Naive thymus-derived CD4-positive, alpha-beta T cell (primary cell): ENCODE measurements at regions not wholly inside any gene's neighbourhood (a gene's known extent, or its start where the extent isn't known, plus 50 kb on each side); places are given as distances from the start of the nearest gene placed in this dataset.

Experiments
- ATAC-seq: fragments of 150-1000 bp; cut with Tn5 transposase; 2 replicates; pipeline ENCODE4 v1.10.0; 2021; ENCODE audit warnings: mild to moderate bottlenecking, moderate library complexity
- CTCF ChIA-PET: fragments of 350-600 bp; sonication (Branson Sonifier 250); formaldehyde crosslinking; loops from one replicate; lab custom pipeline; 2021; ENCODE audit warnings: antibody characterized with exemption; lab: Charles Lee
- POLR2A ChIA-PET: fragments of 350-600 bp; sonication (Branson Sonifier 250); formaldehyde crosslinking; loops from one replicate; lab custom pipeline; 2021; ENCODE audit warnings: antibody characterized with exemption, inconsistent platforms; lab: Charles Lee
- DNase-seq, 9 donors: peaks; one replicate each; pipeline versions ENCODE4 v3.0.0 to v3.0.0-alpha.2; 2020 to 2022; ENCODE audit warnings: mixed read lengths in 1 of 9
- H3K27ac ChIP-seq: one replicate; pipeline ENCODE4 v1.7.0; 2013; ENCODE audit warnings: mild to moderate bottlenecking, low read depth, low read length, moderate library complexity
- H3K27me3 ChIP-seq, 2 donors: one replicate each; pipeline ENCODE4 v1.7.0; 2013; ENCODE audit warnings: low read length in 2 of 2, mild to moderate bottlenecking in 2 of 2, moderate library complexity in 2 of 2; ENCODE audit not compliant: control insufficient read depth in 2 of 2, insufficient read depth in 2 of 2
- H3K36me3 ChIP-seq, 3 experiments: 1 replicate in 2 of 3; 2 replicates in 1 of 3; pipeline ENCODE4 v1.7.0; 2013; ENCODE audit warnings: low read length in 3 of 3, mild to moderate bottlenecking in 3 of 3, moderate library complexity in 1 of 3; ENCODE audit not compliant: insufficient read depth in 3 of 3, control insufficient read depth in 2 of 3
- H3K4me1 ChIP-seq, 2 donors: one replicate each; pipeline ENCODE4 v1.7.0; 2013; ENCODE audit warnings: low read length in 2 of 2, mild to moderate bottlenecking in 2 of 2, moderate library complexity in 1 of 2; ENCODE audit not compliant: control insufficient read depth in 2 of 2, insufficient read depth in 2 of 2
- H3K4me3 ChIP-seq: 2 replicates; pipeline ENCODE4 v1.7.0; 2013; ENCODE audit warnings: mild to moderate bottlenecking, low read length
- H3K9me3 ChIP-seq, 3 experiments: 1 replicate in 2 of 3; 2 replicates in 1 of 3; pipeline ENCODE4 v1.7.0; 2013; ENCODE audit warnings: low read length in 3 of 3; ENCODE audit not compliant: control insufficient read depth in 2 of 3
- H3K27ac Mint-ChIP-seq, 9 donors: one replicate each; pipeline ENCODE4 v1.8.0; 2020 to 2022; ENCODE audit warnings: mixed read lengths in 9 of 9, mild to moderate bottlenecking in 8 of 9, moderate library complexity in 5 of 9, inconsistent platforms in 2 of 9
- H3K27me3 Mint-ChIP-seq, 5 donors: one replicate each; pipeline ENCODE4 v1.8.0; 2021 to 2022; ENCODE audit warnings: mixed read lengths in 5 of 5, mild to moderate bottlenecking in 1 of 5
- H3K36me3 Mint-ChIP-seq, 5 donors: one replicate each; pipeline ENCODE4 v1.8.0; 2020 to 2022; ENCODE audit warnings: mixed read lengths in 5 of 5, mild to moderate bottlenecking in 3 of 5, inconsistent platforms in 1 of 5
- H3K4me1 Mint-ChIP-seq, 7 donors: one replicate each; pipeline ENCODE4 v1.8.0; 2020 to 2022; ENCODE audit warnings: mixed read lengths in 7 of 7, mild to moderate bottlenecking in 3 of 7, inconsistent platforms in 1 of 7
- H3K4me3 Mint-ChIP-seq, 10 donors: one replicate each; pipeline ENCODE4 v1.8.0; 2020 to 2022; ENCODE audit warnings: mild to moderate bottlenecking in 10 of 10, mixed read lengths in 10 of 10, moderate library complexity in 6 of 10, inconsistent platforms in 2 of 10
- H3K9me3 Mint-ChIP-seq, 11 donors: one replicate each; pipeline ENCODE4 v1.8.0; 2020 to 2022; ENCODE audit warnings: mixed read lengths in 11 of 11, mild to moderate bottlenecking in 4 of 11, inconsistent platforms in 1 of 11, moderate library complexity in 1 of 11
- intact Hi-C, 2 donors: fragments of 100-400 bp; cut with micrococcal nuclease; formaldehyde crosslinking; loops; one replicate each; pipeline ENCODE4 v1.15.1; 2023

GRCh38 chr10:43702936-43703281 is 54.2 kb upstream of the ZNF32 start:
- Histone ChIP-seq H3K27ac (no peak overlapping the region), H3K4me3 (no peak overlapping the region), H3K27me3 (no peaks in the 10 kb centered on the region), H3K9me3 (no peaks in the 10 kb centered on the region), H3K4me1 (no peaks in the 10 kb centered on the region), H3K36me3 (no peaks in the 10 kb centered on the region)
- no peak overlapping the region for H3K27ac Mint-ChIP-seq
- peaks cover 0 to 6% (median 0%) of the 10 kb centered on the region in 5 donors for H3K27me3 Mint-ChIP-seq
- no peaks in the 10 kb centered on the region for H3K36me3 Mint-ChIP-seq
- intact Hi-C loops: no loop called here
- no peaks in the 10 kb centered on the region for H3K9me3 Mint-ChIP-seq
- DNase-seq (no peak), ATAC-seq (no peak)
- CTCF ChIA-PET: no interaction called here
- peaks cover 0 to 1% (median 0%) of the 10 kb centered on the region in 7 donors for H3K4me1 Mint-ChIP-seq
- no peak overlapping the region for H3K4me3 Mint-ChIP-seq
- POLR2A ChIA-PET: no interaction called here

GRCh38 chr10:43702213-43702935 is 53.7 kb upstream of the ZNF32 start:
- ChIA-PET POLR2A (no interaction called here), CTCF (no interaction called here)
- Histone ChIP-seq H3K36me3 (no peaks in the 10 kb centered on the region), H3K9me3 (no peaks in the 10 kb centered on the region), H3K4me1 (no peaks in the 10 kb centered on the region), H3K4me3 (no peak overlapping the region), H3K27me3 (no peaks in the 10 kb centered on the region), H3K27ac (no peak overlapping the region)
- H3K4me1 Mint-ChIP-seq: peaks cover 0 to 1% (median 0%) of the 10 kb centered on the region in 7 donors
- intact Hi-C loops: no loop called here
- H3K9me3 Mint-ChIP-seq: no peaks in the 10 kb centered on the region
- no peak overlapping the region for H3K4me3 Mint-ChIP-seq
- ATAC-seq (no peak), DNase-seq (no peak)
- H3K36me3 Mint-ChIP-seq: no peaks in the 10 kb centered on the region
- H3K27me3 Mint-ChIP-seq: peaks cover 0 to 6% (median 0%) of the 10 kb centered on the region in 5 donors
- H3K27ac Mint-ChIP-seq: no peak overlapping the region

- H3K9me3 Mint-ChIP-seq: no peaks in the 10 kb centered on the region
- CTCF ChIA-PET: no interaction called here
- H3K4me1 Mint-ChIP-seq: peaks cover 0 to 1% (median 0%) of the 10 kb centered on the region in 7 donors
- intact Hi-C loops: no loop called here
- Histone ChIP-seq H3K4me1 (no peaks in the 10 kb centered on the region), H3K9me3 (no peaks in the 10 kb centered on the region), H3K27me3 (no peaks in the 10 kb centered on the region), H3K36me3 (no peaks in the 10 kb centered on the region), H3K4me3 (no peak overlapping the region), H3K27ac (no peak overlapping the region)
- H3K27me3 Mint-ChIP-seq: peaks cover 0 to 6% (median 0%) of the 10 kb centered on the region in 5 donors
- POLR2A ChIA-PET: no interaction called here
- H3K4me3 Mint-ChIP-seq: no peak overlapping the region
- no peak for ATAC-seq
- DNase-seq: no peak
- no peaks in the 10 kb centered on the region for H3K36me3 Mint-ChIP-seq
- no peak overlapping the region for H3K27ac Mint-ChIP-seq
Observed at GRCh38 chr10:43701295-43701694, 52.6 kb upstream of the ZNF32 start.

- Mint-ChIP-seq H3K4me1 (peaks cover 0 to 1% (median 0%) of the 10 kb centered on the region in 7 donors), H3K9me3 (no peaks in the 10 kb centered on the region), H3K4me3 (no peak overlapping the region), H3K27ac (no peak overlapping the region), H3K36me3 (no peaks in the 10 kb centered on the region), H3K27me3 (peaks cover 0 to 6% (median 0%) of the 10 kb centered on the region in 5 donors)
- H3K27me3 ChIP-seq: no peaks in the 10 kb centered on the region
- DNase-seq (no peak), ATAC-seq (no peak)
- ChIA-PET POLR2A (no interaction called here), CTCF (interaction anchor here (0.7 kb wide), 1 partner anchor 1165 kb away, joined by 4 read pairs; no protein-coding TSS in a partner anchor)
- intact Hi-C loops: no loop called here
- no peak overlapping the region for H3K27ac ChIP-seq
- H3K9me3 ChIP-seq: no peaks in the 10 kb centered on the region
- no peak overlapping the region for H3K4me3 ChIP-seq
- H3K36me3 ChIP-seq: no peaks in the 10 kb centered on the region
- H3K4me1 ChIP-seq: no peaks in the 10 kb centered on the region
Observed at GRCh38 chr10:43700306-43700705, 51.6 kb upstream of the ZNF32 start.

- Histone ChIP-seq H3K4me3 (no peak overlapping the region), H3K36me3 (no peaks in the 10 kb centered on the region), H3K27me3 (no peaks in the 10 kb centered on the region), H3K27ac (no peak overlapping the region), H3K4me1 (no peaks in the 10 kb centered on the region), H3K9me3 (no peaks in the 10 kb centered on the region)
- H3K4me3 Mint-ChIP-seq: no peak overlapping the region
- intact Hi-C loops: loop anchor here in 1 of 2 donors (10.0 kb wide), 1 partner anchor 125 kb away; no protein-coding TSS in a partner anchor
- DNase-seq: no peak
- peaks cover 0 to 10% (median 4%) of the 10 kb centered on the region in 5 donors for H3K27me3 Mint-ChIP-seq
- POLR2A ChIA-PET: no interaction called here
- no peaks in the 10 kb centered on the region for H3K9me3 Mint-ChIP-seq
- CTCF ChIA-PET: interaction anchor here (0.6 kb wide), 1 partner anchor 10 kb away, joined by 3 read pairs; no protein-coding TSS in a partner anchor
- ATAC-seq: no peak
- no peaks in the 10 kb centered on the region for H3K36me3 Mint-ChIP-seq
- H3K27ac Mint-ChIP-seq: no peak overlapping the region
- H3K4me1 Mint-ChIP-seq: peaks cover 0 to 1% (median 0%) of the 10 kb centered on the region in 7 donors
Observed at GRCh38 chr10:43699516-43699915, 50.8 kb upstream of the ZNF32 start.
